Tibial nerve (tissue), 4 donors: ENCODE measurements at regions not wholly inside any gene's neighbourhood (a gene's known extent, or its start where the extent isn't known, plus 50 kb on each side); places are given as distances from the start of the nearest gene placed in this dataset.

Experiments
- DNase-seq, 2 donors: peaks; one replicate each; pipeline ENCODE4 v3.0.0-alpha.2; 2019; ENCODE audit warnings: low spot score in 2 of 2
- H3K27ac ChIP-seq, 4 donors: fragments of 200-600 bp; sonication (generic) in 3 of 4; one replicate each; pipeline ENCODE4 v1.5.1; 2017 to 2019; ENCODE audit warnings: mild to moderate bottlenecking in 1 of 4
- H3K27me3 ChIP-seq, 2 donors: fragments of 200-600 bp; sonication (generic) in 1 of 2; one replicate each; pipeline versions ENCODE4 v1.5.1 to v1.6.0; 2017 to 2019
- H3K36me3 ChIP-seq, 3 donors: fragments of 200-600 bp; sonication (generic); one replicate each; pipeline ENCODE4 v1.5.1; 2018 to 2019
- H3K4me1 ChIP-seq, 4 donors: fragments of 200-600 bp; sonication (generic) in 3 of 4; one replicate each; pipeline ENCODE4 v1.5.1; 2017 to 2019
- H3K4me3 ChIP-seq, 4 donors: fragments of 200-600 bp; sonication (generic) in 3 of 4; one replicate each; pipeline ENCODE4 v1.5.1; 2017 to 2019; ENCODE audit warnings: mild to moderate bottlenecking in 1 of 4, moderate library complexity in 1 of 4
- H3K9me3 ChIP-seq, 4 donors: fragments of 200-600 bp; sonication (generic) in 3 of 4; one replicate each; pipeline ENCODE4 v1.5.1; 2017 to 2019
- EP300 ChIP-seq, 2 donors: sonication (generic); formaldehyde crosslinking; IDR thresholded peaks; one replicate each; pipeline ENCODE4 v1.6.1; 2017; ENCODE audit warnings: antibody characterized with exemption in 2 of 2, mild to moderate bottlenecking in 1 of 2
- POLR2A ChIP-seq, 2 donors: fragments of 450-650 bp; IDR thresholded peaks; one replicate each; pipeline ENCODE4 v1.6.1; 2017; ENCODE audit warnings: antibody characterized with exemption in 2 of 2, mild to moderate bottlenecking in 2 of 2, moderate library complexity in 2 of 2
- WGBS, 2 donors: methylation state at CpG; one replicate each; pipeline ENCODE4 v1.1.5; 2018; 5-methylcytosine and 5-hydroxymethylcytosine counted together
- TF ChIP-seq, protein P1 (sequence below), 5 experiments: fragments of 200-600 bp in 3 of 5; fragments of 450-650 bp in 2 of 5; sonication (generic) in 3 of 5; IDR thresholded peaks; one replicate each; pipeline ENCODE4 v1.5.1; 2016 to 2019; ENCODE audit warnings: antibody characterized with exemption in 5 of 5, mild to moderate bottlenecking in 3 of 5, moderate library complexity in 2 of 5

DNA sequence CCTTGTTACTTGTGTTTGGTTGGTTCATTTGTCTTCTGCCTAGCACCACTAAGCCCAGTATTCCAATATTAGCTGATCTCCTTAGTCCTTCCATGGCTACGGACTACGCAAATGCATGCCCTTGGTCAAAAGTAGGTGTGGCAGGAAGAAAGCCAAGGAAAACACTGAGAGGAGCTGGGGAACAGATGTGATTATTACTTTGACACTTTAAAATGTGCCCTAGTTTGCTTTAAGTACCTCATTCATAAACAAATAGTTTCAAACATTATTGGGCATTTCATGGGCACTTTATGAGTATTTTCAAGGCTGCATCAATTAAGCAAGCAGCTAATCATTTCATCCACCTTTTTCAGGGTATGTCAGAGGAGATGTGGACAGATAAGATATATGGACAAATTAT, 60.1 kb upstream of the HDDC2 start:
- no peak overlapping the region for H3K27ac ChIP-seq
- no peak for DNase-seq

DNA sequence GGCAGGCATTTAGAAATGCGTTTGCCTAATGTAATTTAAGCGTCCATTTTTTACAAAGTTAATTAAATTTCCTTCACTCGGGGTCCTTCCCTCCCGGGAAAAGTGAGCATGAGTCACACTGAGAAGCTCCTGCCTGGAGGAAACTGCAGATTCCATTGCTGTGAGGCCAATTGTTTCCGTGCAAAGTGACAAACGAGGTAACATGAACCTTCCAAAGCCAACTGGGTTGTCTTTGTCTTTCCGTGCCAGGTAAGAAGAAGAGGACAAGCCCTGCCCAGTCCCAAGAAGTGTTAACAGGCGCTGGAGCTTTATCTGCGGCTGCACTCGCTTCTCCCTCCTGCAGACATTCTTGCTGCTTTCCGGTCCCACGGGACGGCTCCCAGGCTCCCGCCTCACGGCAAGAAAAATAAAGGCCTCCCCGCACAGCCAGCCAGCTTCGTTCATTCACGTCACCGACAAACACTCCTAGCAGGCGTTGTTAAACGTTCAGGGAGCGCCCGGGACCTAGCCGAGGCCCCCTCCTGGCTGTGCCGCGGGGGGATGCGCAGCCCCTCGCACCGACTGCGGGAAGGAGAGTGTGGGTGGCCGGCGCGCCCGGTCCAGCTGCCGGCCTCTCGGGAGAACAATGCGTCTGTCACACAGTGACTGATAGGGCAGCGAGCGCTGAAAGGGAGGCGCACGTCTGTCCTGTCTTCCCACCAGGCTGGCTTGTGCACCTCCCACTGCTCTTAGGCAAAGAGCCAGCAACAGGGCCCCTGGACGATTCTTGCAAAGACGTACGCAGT, 61.5 kb upstream of the HDDC2 start:
- peak; percentile 50 to 57 for DNase-seq
- WGBS, 2 donors: 5% methylated on average over 29 to 30 of the region's 44 CpGs

More for the DNA sequence above, 60.1 kb upstream of the HDDC2 start:
- Histone ChIP-seq H3K36me3 (no peaks in the 10 kb centered on the region), H3K4me1 (peaks cover 0 to 29% (median 6%) of the 10 kb centered on the region in 4 donors), H3K27me3 (no peaks in the 10 kb centered on the region), H3K4me3 (no peak overlapping the region), H3K9me3 (no peaks in the 10 kb centered on the region)
- TF ChIP-seq EP300 (IDR thresholded peaks at IDR 0.05) (no peak), POLR2A (IDR thresholded peaks at IDR 0.05) (no peak)
- TF ChIP-seq, protein P1, sequence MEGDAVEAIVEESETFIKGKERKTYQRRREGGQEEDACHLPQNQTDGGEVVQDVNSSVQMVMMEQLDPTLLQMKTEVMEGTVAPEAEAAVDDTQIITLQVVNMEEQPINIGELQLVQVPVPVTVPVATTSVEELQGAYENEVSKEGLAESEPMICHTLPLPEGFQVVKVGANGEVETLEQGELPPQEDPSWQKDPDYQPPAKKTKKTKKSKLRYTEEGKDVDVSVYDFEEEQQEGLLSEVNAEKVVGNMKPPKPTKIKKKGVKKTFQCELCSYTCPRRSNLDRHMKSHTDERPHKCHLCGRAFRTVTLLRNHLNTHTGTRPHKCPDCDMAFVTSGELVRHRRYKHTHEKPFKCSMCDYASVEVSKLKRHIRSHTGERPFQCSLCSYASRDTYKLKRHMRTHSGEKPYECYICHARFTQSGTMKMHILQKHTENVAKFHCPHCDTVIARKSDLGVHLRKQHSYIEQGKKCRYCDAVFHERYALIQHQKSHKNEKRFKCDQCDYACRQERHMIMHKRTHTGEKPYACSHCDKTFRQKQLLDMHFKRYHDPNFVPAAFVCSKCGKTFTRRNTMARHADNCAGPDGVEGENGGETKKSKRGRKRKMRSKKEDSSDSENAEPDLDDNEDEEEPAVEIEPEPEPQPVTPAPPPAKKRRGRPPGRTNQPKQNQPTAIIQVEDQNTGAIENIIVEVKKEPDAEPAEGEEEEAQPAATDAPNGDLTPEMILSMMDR (IDR thresholded peaks at IDR 0.05): no peak
- WGBS, 2 donors: 76 to 77% methylated on average over 2 of the region's 2 CpGs

DNA sequence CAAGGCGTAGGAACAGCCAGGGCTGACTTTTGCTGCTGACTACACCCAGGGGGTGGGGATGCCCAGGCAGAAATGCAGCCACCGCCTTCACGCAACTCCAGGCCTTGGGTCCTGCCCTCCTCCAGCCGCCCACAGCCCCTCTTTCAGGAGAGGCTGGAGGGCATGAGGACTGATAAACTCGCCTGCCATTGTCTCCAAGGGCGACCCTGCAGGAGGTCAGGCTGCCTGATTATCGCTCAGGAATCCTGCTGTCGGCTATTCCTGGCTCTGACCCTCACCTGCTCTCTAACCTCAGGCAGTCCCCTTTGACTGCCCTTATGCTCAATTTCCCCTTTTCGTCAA, 62.0 kb upstream of the HDDC2 start:
- Histone ChIP-seq H3K9me3 (no peaks in the 10 kb centered on the region), H3K4me1 (peaks cover 0 to 18% (median 2%) of the 10 kb centered on the region in 4 donors), H3K27me3 (no peaks in the 10 kb centered on the region), H3K36me3 (no peaks in the 10 kb centered on the region), H3K27ac (peak overlapping the region in 2 of 4 donors; percentile 26 to 75), H3K4me3 (peak overlapping the region; percentile 12 to 57 (median 37))
- 26 to 33% methylated on average over 7 to 8 of the region's 9 CpGs for whole genome bisulfite sequencing, 2 donors
- TF ChIP-seq POLR2A (IDR thresholded peaks at IDR 0.05) (no peak), EP300 (IDR thresholded peaks at IDR 0.05) (no peak)
- TF ChIP-seq, protein P1 (IDR thresholded peaks at IDR 0.05): no peak
- DNase-seq: no peak

More for the DNA sequence above, 61.5 kb upstream of the HDDC2 start:
- Histone ChIP-seq H3K27me3 (no peaks in the 10 kb centered on the region), H3K4me1 (peaks cover 0 to 18% (median 2%) of the 10 kb centered on the region in 4 donors), H3K4me3 (peak overlapping the region; percentile 12 to 57 (median 37)), H3K9me3 (no peaks in the 10 kb centered on the region), H3K36me3 (no peaks in the 10 kb centered on the region), H3K27ac (peak overlapping the region in 2 of 4 donors; percentile 26 to 75)
- TF ChIP-seq EP300 (IDR thresholded peaks at IDR 0.05): peak in 1 of 2 donors; percentile 53
- TF ChIP-seq, protein P1 (IDR thresholded peaks at IDR 0.05): no peak
- TF ChIP-seq POLR2A (IDR thresholded peaks at IDR 0.05): no peak

DNA sequence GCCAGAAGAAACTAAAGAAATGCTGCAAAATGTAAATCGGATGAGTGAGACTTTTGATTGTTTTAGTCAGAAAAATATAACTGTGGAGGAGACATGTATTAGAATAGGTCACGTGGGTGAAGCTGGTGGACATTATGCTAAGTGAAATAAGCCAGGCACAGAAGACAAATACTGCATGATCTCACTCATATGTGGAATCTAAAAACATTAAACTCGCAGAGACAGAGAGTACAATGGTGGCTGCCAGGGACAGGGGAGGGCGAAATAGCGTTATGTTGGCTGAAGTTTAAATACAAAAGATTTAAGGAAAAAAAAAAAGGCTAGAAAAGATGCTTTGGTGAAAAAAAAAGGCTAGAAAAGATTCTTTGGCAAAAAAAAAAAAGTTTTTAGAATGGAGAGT, 63.5 kb upstream of the HDDC2 start:
- H3K36me3 ChIP-seq: no peaks in the 10 kb centered on the region
- H3K27me3 ChIP-seq: no peaks in the 10 kb centered on the region
- no peak for DNase-seq
- H3K27ac ChIP-seq: no peak overlapping the region
- H3K4me1 ChIP-seq: peaks cover 0 to 18% (median 2%) of the 10 kb centered on the region in 4 donors
- TF ChIP-seq, protein P1 (IDR thresholded peaks at IDR 0.05): no peak
- TF ChIP-seq POLR2A (IDR thresholded peaks at IDR 0.05) (no peak), EP300 (IDR thresholded peaks at IDR 0.05) (no peak)
- H3K4me3 ChIP-seq: no peak overlapping the region
- H3K9me3 ChIP-seq: no peaks in the 10 kb centered on the region
- 50 to 51% methylated on average over 5 of the region's 5 CpGs for WGBS, 2 donors

DNA sequence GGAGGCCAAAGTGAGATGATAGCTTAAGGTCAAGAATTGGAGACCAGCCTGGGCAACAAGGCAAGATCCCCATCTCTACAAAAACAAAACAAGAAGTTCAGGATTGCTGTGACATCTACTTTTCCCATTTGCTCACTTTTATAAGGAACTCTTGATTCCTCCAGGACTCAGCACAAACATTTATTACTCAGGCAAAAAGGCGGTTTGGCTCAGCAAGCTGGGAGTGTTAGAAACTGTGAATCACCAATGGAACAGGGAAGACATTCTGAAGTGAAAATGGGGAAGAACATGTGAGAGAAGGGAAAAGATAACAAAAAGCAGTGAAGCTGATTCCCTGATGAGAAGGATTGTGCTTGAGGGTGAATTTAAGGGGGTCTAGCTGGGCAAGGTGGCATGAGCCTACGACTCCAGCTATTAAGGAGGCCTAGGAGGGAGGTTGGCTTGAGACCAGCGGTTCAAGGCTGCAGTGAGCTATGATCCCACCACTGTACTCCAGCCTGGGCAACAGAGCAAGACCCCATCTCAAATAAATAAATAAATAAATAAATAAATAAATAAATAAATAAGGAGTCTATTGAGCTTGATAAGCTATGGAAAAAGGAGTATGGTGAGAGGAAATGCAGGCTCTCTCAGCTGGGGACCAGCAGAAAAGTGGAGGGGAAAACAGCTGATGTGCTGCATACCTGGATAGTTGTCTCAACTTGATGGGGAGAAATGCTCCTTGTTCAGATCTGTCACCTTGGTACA, 65.4 kb upstream of the HDDC2 start:
- Histone ChIP-seq H3K4me1 (peaks cover 0 to 18% (median 2%) of the 10 kb centered on the region in 4 donors), H3K9me3 (no peaks in the 10 kb centered on the region), H3K27me3 (no peaks in the 10 kb centered on the region), H3K27ac (no peak overlapping the region), H3K36me3 (no peaks in the 10 kb centered on the region), H3K4me3 (no peak overlapping the region)
- no peak for TF ChIP-seq EP300 (IDR thresholded peaks at IDR 0.05)
- TF ChIP-seq, protein P1 (IDR thresholded peaks at IDR 0.05): no peak
- TF ChIP-seq POLR2A (IDR thresholded peaks at IDR 0.05): no peak
- WGBS, 2 donors: 88 to 91% methylated on average over 3 of the region's 3 CpGs
- no peak for DNase-seq
